Smooth muscle cell (in vitro differentiated cells): ENCODE measurements at regions not wholly inside any gene's neighbourhood (a gene's known extent, or its start where the extent isn't known, plus 50 kb on each side); places are given as distances from the start of the nearest gene placed in this dataset.
A peak's percentile ranks its signal among the peaks of the same experiment; 100 is the strongest.

Source experiments
- DNase-seq: peaks from one replicate; lab custom pipeline; 2025; ENCODE audit not compliant: unreplicated experiment; lab: John Stamatoyannopoulos, UW
- H2AFZ ChIP-seq: fragments of 200-600 bp; sonication (generic); 2 replicates; pipeline ENCODE4 v1.6.0; 2016; ENCODE audit warnings: antibody characterized with exemption, low read depth, mild to moderate bottlenecking
- H3F3A ChIP-seq: fragments of 200-600 bp; sonication (generic); 2 replicates; pipeline ENCODE4 v1.6.0; 2017; ENCODE audit warnings: antibody characterized with exemption, low read depth
- H3K27ac ChIP-seq: fragments of 200-600 bp; sonication (generic); 2 replicates; pipeline ENCODE4 v1.5.1; 2016; ENCODE audit warnings: low read depth, mild to moderate bottlenecking
- H3K27me3 ChIP-seq: fragments of 200-600 bp; sonication (generic); 2 replicates; pipeline ENCODE4 v1.6.1; 2016; ENCODE audit warnings: low read depth, mild to moderate bottlenecking
- H3K36me3 ChIP-seq: fragments of 200-600 bp; sonication (generic); 2 replicates; pipeline ENCODE4 v1.5.1; 2016; ENCODE audit warnings: low read depth
- H3K4me1 ChIP-seq: fragments of 200-600 bp; sonication (generic); 2 replicates; pipeline ENCODE4 v1.5.1; 2016; ENCODE audit warnings: low read depth
- H3K4me2 ChIP-seq: fragments of 200-600 bp; sonication (generic); 2 replicates; pipeline ENCODE4 v1.6.0; 2016; ENCODE audit warnings: mild to moderate bottlenecking
- H3K4me3 ChIP-seq: fragments of 200-600 bp; sonication (generic); 2 replicates; pipeline ENCODE4 v1.5.1; 2016; ENCODE audit warnings: mild to moderate bottlenecking
- H3K79me2 ChIP-seq: fragments of 200-600 bp; sonication (generic); 2 replicates; pipeline ENCODE4 v1.6.0; 2016; ENCODE audit warnings: low read depth, mild to moderate bottlenecking
- H3K9ac ChIP-seq: fragments of 200-600 bp; sonication (generic); 2 replicates; pipeline ENCODE4 v1.6.0; 2016; ENCODE audit warnings: low read depth
- H3K9me3 ChIP-seq: fragments of 200-600 bp; sonication (generic); replicated peaks from 2 replicates; pipeline ENCODE4 v1.5.1; 2016; ENCODE audit warnings: low read depth
- H4K20me1 ChIP-seq: fragments of 200-600 bp; sonication (generic); 2 replicates; pipeline ENCODE4 v1.6.0; 2016; ENCODE audit warnings: low read depth
- WGBS: methylation state at CpG from one replicate; pipeline ENCODE4 v1.1.7; 2016; ENCODE audit warnings: low lambda C conversion rate; 5-methylcytosine and 5-hydroxymethylcytosine counted together
- TF ChIP-seq, protein P1 (sequence below): fragments of 200-600 bp; sonication (generic); IDR thresholded peaks from 2 replicates; pipeline ENCODE4 v1.5.1; 2017; ENCODE audit warnings: borderline replicate concordance, mild to moderate bottlenecking, antibody characterized with exemption; ENCODE audit not compliant: insufficient read depth, poor library complexity, severe bottlenecking

DNA sequence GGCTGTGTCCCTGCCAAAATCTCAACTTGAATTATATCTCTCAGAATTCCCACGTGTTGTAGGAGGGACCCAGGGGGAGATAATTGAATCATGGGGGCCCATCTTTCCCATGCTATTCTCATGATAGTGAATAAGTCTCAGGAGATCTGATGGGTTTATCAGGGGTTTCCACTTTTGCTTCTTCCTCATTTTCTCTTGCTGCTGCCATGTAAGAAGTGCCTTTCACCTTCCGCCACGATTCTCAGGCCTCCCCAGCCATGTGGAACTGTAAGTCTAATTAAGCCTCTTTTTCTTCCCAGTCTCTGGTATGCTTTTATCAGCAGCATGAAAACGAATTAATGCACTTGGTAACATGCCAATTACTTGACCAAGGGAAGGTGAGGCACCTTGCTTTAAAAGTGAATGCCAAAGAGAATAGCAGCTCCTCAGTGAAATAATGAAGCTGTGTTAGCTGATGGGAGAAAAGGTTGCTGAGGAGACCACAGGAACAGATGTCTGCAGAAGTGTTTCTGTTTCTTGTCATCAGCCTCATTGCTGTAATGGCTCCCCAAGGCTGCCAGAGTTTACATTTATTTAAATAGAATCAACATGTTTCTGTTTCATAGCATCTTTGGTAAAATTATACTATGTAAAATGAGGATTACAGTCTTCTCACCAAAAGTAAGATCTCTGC, 89.0 kb upstream of the CD44 start:
- H3K27me3 ChIP-seq: no peaks in the 10 kb centered on the region
- H3F3A ChIP-seq: no peaks in the 10 kb centered on the region
- TF ChIP-seq, protein P1, sequence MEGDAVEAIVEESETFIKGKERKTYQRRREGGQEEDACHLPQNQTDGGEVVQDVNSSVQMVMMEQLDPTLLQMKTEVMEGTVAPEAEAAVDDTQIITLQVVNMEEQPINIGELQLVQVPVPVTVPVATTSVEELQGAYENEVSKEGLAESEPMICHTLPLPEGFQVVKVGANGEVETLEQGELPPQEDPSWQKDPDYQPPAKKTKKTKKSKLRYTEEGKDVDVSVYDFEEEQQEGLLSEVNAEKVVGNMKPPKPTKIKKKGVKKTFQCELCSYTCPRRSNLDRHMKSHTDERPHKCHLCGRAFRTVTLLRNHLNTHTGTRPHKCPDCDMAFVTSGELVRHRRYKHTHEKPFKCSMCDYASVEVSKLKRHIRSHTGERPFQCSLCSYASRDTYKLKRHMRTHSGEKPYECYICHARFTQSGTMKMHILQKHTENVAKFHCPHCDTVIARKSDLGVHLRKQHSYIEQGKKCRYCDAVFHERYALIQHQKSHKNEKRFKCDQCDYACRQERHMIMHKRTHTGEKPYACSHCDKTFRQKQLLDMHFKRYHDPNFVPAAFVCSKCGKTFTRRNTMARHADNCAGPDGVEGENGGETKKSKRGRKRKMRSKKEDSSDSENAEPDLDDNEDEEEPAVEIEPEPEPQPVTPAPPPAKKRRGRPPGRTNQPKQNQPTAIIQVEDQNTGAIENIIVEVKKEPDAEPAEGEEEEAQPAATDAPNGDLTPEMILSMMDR: no peak
- H3K36me3 ChIP-seq: no peaks in the 10 kb centered on the region
- DNase-seq: no peak
- no peaks in the 10 kb centered on the region for H3K79me2 ChIP-seq
- no peak overlapping the region for H3K4me3 ChIP-seq
- WGBS: 82% methylated on average over 4 of the region's 4 CpGs
- H3K4me1 ChIP-seq: no peaks in the 10 kb centered on the region
- H3K9me3 ChIP-seq: no peaks in the 10 kb centered on the region
- no peak overlapping the region for H3K27ac ChIP-seq
- H3K9ac ChIP-seq: no peak overlapping the region
- no peaks in the 10 kb centered on the region for H4K20me1 ChIP-seq
- no peak overlapping the region for H3K4me2 ChIP-seq
- H2AFZ ChIP-seq: peak overlapping the region; percentile 52

DNA sequence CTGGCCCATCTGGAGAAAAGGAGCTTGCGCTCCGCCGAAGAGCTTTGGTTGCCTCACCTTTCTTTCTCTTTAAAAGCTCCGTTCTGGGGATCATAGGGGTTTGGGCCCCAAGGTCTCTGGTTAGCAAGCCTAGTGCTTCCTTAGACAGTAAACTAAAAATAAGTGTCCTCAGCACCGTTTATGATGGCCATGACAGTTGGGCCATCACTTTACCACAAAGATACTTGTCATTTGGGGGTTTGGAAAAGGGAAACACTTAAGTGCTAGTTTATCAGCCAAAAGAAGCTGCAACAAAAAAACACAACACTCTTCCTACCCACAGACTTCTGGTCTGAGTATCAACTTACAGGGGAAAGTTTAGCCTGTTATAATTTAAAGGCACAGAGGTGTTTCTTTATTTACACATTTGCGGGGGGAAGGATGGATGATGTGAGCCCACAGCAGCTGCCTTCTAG, 88.4 kb upstream of the CD44 start:
- Histone ChIP-seq H3K27me3 (no peaks in the 10 kb centered on the region), H3K4me3 (no peak overlapping the region), H3K4me1 (no peaks in the 10 kb centered on the region), H3K9me3 (no peaks in the 10 kb centered on the region), H3K79me2 (no peaks in the 10 kb centered on the region), H2AFZ (peak overlapping the region; percentile 52), H3K4me2 (peak overlapping the region; percentile 2), H4K20me1 (no peaks in the 10 kb centered on the region), H3K9ac (no peak overlapping the region), H3K36me3 (no peaks in the 10 kb centered on the region), H3F3A (no peaks in the 10 kb centered on the region), H3K27ac (no peak overlapping the region)
- TF ChIP-seq, protein P1: no peak
- no peak for DNase-seq
- whole genome bisulfite sequencing: 75% methylated on average over 6 of the region's 6 CpGs

DNA sequence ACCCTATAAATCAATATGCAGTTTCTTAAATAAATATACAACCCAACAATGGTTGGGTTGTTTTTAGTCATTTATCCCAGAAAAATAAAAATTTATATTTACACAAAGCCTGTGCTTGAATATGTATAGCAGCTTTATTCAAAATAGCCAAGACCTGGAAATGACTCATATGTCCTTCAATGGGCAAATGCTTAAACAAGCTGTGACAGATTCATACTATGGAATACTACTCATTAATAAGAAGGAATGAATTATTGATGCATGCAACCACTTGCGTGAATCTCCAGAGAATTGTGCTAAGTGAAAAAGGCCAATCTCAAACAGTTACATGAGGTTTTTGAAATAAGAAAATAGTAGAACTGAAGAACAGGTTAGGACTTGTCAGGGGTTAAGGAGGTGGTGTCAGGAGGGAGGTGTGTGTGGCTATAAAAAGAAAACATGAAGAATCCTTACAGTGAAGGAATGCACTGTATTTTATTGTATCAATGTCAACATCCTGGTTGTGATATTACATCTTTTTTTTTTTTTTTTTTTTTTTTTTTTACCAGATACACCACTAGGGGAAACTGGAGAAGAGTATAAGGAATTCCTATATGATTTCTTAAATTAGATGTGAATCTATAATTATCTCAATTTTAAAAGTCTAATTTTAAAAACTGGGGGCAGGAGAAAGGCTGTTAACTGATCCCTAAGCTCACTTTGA, 82.4 kb upstream of the CD44 start:
- Histone ChIP-seq H4K20me1 (no peaks in the 10 kb centered on the region), H3K36me3 (no peaks in the 10 kb centered on the region), H3F3A (no peaks in the 10 kb centered on the region), H2AFZ (no peak overlapping the region), H3K27ac (no peak overlapping the region), H3K27me3 (no peaks in the 10 kb centered on the region), H3K9me3 (no peaks in the 10 kb centered on the region), H3K4me3 (no peak overlapping the region), H3K4me1 (no peaks in the 10 kb centered on the region), H3K9ac (no peak overlapping the region), H3K79me2 (no peaks in the 10 kb centered on the region), H3K4me2 (no peak overlapping the region)
- no peak for DNase-seq
- WGBS: 85% methylated on average over 1 of the region's 1 CpG
- TF ChIP-seq, protein P1: no peak
